ENCODE measurements at regions not wholly inside any gene's neighbourhood (a gene's known extent, or its start where the extent isn't known, plus 50 kb on each side); places are given as distances from the start of the nearest gene placed in this dataset.
"Not testable (repeated sequence)": the region's sequence is repeated elsewhere in the genome, so short reads cannot be mapped to it uniquely, and the experiment has no call there.

DNA sequence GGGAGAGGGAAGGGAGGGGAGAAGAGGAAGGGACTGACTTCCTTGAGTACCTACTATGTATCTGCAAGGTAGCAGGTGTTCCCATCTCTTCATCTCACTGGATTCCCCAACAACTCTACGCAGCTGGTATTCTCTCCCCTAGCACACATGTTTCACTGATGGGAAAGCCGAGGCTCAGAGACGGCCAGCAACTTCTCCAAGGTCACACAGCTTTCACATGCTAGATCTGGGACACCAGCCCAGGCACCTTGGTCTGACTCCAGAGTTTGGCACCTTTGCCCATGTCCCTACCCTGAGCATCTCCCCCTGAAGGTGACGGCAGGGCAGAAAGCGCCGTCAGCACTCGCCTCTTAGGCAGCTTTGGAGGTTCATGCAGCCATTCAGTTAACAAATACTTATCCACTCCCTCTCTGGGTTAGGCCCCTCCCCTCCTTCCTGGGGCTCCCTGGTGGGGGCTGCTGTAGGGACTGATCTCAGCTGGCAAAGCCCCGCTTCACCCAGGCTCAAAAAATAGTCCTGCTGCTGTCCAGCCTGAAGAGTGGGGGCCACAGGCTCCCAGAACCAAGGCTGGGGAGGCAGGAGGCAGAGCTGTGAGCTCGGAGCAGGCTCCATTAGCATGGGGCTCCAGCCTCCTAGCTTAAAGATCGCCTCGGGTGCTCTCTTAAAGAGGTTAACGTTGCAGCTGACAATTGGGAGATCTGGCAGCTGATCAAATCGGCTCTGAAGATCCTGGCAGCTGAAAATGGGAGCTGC is 79.4 kb downstream of the IGLL1 start:
- no peak for DNase-seq

- DNase-seq: no peak
Measured at GRCh38 chr22:23499845-23500500, 80.1 kb downstream of the IGLL1 start.

- DNase-seq: no peak
Measured at GRCh38 chr22:23498811-23499798, 81.0 kb downstream of the IGLL1 start.

DNA sequence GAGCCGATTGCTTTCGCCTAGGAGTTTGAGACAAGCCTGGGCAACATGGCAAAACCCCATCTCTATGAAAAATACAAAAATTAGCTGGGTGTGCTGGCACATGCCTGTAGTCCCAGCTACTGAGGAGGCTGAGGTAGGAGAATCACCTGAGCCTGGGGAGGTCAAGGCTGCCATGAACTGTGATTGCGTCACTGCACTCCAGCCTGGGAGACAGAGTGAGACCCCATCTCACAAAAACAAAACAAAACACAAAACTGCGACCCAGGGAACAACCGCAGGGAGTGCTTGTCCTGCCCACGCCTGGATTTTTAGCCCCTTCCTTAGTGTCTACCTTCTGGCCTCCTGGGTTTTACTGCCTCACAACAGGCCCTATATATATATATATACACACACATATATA is 82.2 kb downstream of the IGLL1 start:
- DNase-seq: not testable (repeated sequence)

GRCh38 chr22:23497016-23497885 is 82.8 kb downstream of the IGLL1 start:
- no peak for DNase-seq

GRCh38 chr22:23496445-23496833 is 83.7 kb downstream of the IGLL1 start:
- DNase-seq: no peak

- no peak for DNase-seq
Measured at GRCh38 chr22:23495614-23496444, 84.3 kb downstream of the IGLL1 start.

DNA sequence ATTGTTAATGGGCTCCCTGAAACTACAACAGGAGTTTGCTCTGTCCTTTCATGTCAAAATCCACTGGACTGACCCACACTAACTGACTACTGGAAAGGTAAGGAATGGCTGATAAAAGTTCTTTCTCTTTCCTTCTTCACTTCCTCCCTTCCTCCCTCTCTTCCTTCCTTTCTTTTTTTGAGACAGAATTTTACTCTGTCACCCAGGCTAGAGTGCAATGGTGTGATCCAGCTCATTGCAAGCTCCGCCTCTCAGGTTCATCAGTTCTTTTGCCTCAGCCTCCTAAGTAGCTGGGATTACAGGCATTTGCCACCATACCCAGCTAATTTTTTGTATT is 85.2 kb downstream of the IGLL1 start:
- DNase-seq: no peak

- DNase-seq: no peak
Measured at GRCh38 chr22:23485490-23485889, 94.6 kb downstream of the IGLL1 start.

DNA sequence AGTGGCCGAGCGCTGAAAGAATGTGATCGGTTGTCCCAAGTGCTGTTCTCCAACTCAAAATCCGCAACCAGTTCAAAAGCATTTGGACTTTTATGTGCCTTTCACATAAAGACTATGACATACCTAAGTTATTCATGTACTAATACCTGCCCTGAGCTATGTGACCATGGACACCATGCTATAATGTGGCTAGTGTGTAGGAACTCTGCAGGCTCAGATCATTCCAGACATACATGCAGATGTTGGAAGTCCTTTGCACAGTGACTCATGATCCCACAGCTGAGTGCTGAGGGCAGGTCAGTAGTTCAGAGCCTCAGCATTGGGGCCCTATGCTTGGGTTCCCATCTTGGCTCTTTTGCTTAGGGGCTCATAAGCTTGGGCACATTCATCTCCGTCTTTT is 95.4 kb downstream of the IGLL1 start:
- DNase-seq: no peak

- no peak for DNase-seq
Measured at GRCh38 chr22:23481369-23481768, 98.7 kb downstream of the IGLL1 start.

- DNase-seq: no peak
Measured at GRCh38 chr22:23478175-23478574, 101.9 kb downstream of the IGLL1 start.

DNA sequence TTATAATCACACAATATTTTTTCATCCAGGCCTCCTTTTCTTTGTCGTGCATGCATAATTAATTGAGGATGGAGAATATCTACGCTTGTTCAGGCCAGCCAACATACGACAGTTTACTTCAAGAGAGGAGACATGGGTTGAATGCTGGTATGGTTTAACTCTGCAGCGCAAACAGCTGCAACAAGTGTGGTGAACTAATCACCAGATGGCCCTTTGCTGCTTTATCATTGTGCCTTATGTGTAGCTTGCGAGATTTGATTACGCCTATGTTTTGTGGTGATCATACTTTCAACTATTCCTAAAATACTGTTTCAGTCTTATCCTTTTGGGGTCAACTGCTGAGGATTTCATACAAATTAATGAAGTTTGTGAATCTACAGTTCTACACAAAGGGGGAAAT is 105.6 kb downstream of the IGLL1 start:
- DNase-seq: not testable (repeated sequence)

GRCh38 chr22:23473901-23474300 is 106.2 kb downstream of the IGLL1 start:
- no peak for DNase-seq

GRCh38 chr22:23472376-23472775 is 107.7 kb downstream of the IGLL1 start:
- DNase-seq: not testable (repeated sequence)

DNA sequence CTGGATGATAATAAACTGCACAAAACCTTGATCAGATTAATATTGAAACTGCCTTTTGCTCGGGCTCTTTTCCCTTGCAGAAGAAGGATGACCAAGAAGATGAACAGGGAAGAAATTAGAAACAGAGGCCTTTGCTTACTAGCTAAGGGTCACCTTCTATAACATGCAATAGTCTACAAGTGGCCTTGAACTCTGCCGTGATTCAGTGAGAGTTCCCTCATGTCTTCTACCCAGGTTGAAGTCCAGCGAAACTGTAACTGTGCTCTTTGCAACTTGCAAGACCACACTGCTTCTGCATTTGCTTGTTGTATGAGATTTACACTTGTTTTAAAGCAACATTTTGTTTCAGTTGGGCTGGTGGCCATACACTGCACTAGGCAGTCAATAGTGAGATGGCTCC is 108.4 kb downstream of the IGLL1 start:
- no peak for DNase-seq

DNA sequence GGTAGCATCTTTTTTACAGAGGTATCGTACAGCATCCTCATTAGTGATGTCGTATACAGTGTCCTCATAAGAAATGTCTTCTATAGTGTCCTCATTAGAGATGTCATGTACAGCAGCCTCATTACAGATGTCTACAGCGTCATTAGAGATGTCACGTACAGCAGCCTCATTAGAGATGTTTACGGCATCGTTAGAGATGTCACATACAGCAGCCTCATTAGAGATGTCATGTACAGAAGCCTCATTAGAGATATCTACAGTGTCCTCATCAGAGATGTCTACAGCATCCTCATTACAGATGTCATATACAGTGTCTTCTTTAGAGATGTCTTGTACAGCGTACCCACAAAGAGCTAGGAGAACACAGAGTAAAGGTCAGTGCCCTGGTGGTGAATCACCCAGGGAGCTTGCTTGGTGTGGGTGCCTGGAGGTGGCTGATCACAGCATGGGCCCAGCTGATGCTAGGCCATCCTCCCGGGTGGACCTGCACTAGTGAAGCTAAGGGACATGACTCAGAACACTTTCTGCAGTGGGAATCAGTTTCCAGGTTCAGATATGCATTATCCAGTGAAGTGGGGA is 109.2 kb downstream of the IGLL1 start:
- DNase-seq: no peak

DNA sequence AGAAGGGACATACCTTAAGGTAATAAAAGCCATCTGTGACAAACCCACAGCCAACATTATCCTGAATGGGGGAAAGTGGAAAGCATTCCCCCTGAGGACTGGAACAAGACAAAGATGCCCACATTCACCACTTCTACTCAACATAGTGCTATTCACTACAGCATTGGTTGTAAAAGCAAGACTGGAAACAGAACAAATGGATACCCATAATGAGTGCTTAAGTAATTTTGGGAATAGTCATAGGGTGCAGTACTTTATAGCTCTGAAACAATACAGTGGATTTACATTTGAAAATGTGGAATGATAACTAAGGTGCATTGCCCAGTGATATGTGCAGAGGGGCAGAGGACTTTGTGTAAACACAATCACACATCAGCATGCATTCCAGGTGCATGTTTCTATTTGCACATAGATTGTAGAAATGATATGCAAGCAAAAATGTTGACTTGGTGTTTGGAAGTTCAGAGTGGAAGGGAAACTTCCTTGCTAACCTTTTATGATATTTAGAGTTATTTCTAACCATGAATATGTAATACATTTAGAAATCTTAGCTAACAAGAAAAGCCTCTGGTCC is 112.3 kb downstream of the IGLL1 start:
- DNase-seq: no peak

- DNase-seq: no peak
Measured at GRCh38 chr22:23466351-23466750, 113.7 kb downstream of the IGLL1 start.

DNA sequence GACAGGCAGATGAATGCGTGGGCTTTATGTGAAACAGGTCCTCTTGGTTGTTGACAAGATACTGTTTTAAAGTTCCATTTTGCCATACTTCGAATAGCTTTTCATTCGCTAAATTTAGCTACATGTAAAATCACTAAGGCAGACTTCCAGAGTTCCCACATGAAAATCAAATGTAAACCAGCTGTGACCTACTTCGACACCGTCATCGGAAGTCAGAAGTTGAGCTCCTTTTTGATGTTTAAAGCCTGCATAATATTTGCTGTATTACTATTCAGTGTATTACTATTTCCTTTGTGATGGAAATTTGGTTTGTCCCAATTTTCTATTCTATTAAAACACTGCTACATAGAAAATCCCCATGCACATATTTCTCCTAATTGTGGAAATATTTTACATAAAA is 115.3 kb downstream of the IGLL1 start:
- DNase-seq: not testable (repeated sequence)

DNA sequence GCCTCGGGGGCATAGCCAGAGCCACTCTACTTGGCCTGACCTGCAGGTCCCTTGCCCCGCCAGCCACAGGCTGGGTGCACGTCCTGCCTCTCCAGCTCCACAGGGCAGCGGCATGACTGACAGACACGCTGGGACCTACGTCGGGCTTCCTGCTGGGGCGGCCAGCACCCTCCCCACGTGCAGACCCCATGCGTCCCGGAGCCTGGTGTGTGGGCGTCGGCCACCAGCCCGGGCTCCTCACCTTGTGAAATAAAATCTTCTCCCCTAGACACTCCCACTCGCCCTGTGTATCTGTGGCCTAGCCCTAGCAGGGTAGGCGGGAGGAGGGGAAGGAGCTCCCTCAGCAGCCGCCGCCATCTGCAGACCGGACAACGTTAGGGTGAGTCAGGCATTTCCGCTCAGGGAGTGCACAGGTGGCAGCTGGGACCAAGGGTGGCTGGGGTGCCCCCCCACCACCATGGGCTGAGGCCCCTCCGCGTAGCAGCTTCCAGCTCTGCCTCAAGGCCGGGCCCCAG is 119.5 kb downstream of the IGLL1 start:
- not testable (repeated sequence) for DNase-seq
